GM12865 (cell line): ENCODE measurements at regions not wholly inside any gene's neighbourhood (a gene's known extent, or its start where the extent isn't known, plus 50 kb on each side); places are given as distances from the start of the nearest gene placed in this dataset.

Experiments
- DNase-seq: peaks from one replicate; pipeline ENCODE4 v3.0.0; 2010; ENCODE audit warnings: low read depth
- H3K4me3 ChIP-seq: 2 replicates; pipeline ENCODE4 v1.5.1; 2011; ENCODE audit warnings: mild to moderate bottlenecking, low read depth, low read length, control low read depth
- CTCF ChIP-seq: IDR thresholded peaks from 2 replicates; pipeline ENCODE4 v1.5.1; 2011; ENCODE audit warnings: low read length, control low read depth, low read depth, inconsistent platforms; ENCODE audit not compliant: insufficient read depth; ENCODE audit errors: missing control alignments

GRCh38 chr12:124448955-124449622 lies 118.3 kb downstream of the NCOR2 start:
- no peak for TF ChIP-seq CTCF
- H3K4me3 ChIP-seq = no peak overlapping the region
- no peak for DNase-seq

GRCh38 chr12:124448241-124448954 lies 119.0 kb downstream of the NCOR2 start:
- no peak overlapping the region for H3K4me3 ChIP-seq
- DNase-seq = no peak
- TF ChIP-seq CTCF = no peak

- no peak for DNase-seq
- TF ChIP-seq CTCF = no peak
- no peak overlapping the region for H3K4me3 ChIP-seq
Measured at GRCh38 chr12:124446364-124446763, 121.0 kb downstream of the NCOR2 start.

- no peak for DNase-seq
- H3K4me3 ChIP-seq = no peak overlapping the region
- no peak for TF ChIP-seq CTCF
Measured at GRCh38 chr12:124445826-124446225, 121.6 kb downstream of the NCOR2 start.

GRCh38 chr12:124445121-124445718 lies 122.2 kb downstream of the NCOR2 start:
- DNase-seq = no peak
- TF ChIP-seq CTCF = no peak
- no peak overlapping the region for H3K4me3 ChIP-seq

GRCh38 chr12:124443931-124444712 lies 123.3 kb downstream of the NCOR2 start:
- no peak for TF ChIP-seq CTCF
- no peak for DNase-seq
- H3K4me3 ChIP-seq = no peak overlapping the region
